ENCODE measurements at regions not wholly inside any gene's neighbourhood (a gene's known extent, or its start where the extent isn't known, plus 50 kb on each side); places are given as distances from the start of the nearest gene placed in this dataset.

DNA sequence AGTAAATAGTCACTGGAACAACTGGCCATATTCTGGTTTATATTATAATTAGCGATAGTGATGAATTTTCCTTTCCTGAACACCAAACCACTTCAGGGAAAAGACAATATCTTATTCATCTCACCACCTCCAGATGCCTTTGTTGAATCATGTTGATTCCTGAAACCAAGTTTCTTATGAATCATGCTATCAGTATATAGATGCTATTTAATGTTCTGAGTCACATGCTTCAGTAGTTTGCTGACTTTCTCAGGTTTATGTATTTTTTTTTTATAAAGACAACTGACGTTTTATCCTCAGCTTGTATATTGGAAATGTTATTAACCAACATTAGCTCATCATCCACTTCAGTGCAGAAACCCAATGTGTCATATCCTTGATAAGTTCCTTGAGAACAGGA lies 710.2 kb upstream of the POU3F2 start:
- H3K27ac ChIP-seq: no peak overlapping the region
- no peaks in the 10 kb centered on the region for H3K36me3 ChIP-seq
- no peak for ATAC-seq
- no peaks in the 10 kb centered on the region for H3K27me3 ChIP-seq
- TF ChIP-seq POLR2A (IDR thresholded peaks at IDR 0.05) (no peak), POLR2AphosphoS5 (IDR thresholded peaks at IDR 0.05) (no peak), EP300 (IDR thresholded peaks at IDR 0.05) (no peak)
- TF ChIP-seq, protein P1, sequence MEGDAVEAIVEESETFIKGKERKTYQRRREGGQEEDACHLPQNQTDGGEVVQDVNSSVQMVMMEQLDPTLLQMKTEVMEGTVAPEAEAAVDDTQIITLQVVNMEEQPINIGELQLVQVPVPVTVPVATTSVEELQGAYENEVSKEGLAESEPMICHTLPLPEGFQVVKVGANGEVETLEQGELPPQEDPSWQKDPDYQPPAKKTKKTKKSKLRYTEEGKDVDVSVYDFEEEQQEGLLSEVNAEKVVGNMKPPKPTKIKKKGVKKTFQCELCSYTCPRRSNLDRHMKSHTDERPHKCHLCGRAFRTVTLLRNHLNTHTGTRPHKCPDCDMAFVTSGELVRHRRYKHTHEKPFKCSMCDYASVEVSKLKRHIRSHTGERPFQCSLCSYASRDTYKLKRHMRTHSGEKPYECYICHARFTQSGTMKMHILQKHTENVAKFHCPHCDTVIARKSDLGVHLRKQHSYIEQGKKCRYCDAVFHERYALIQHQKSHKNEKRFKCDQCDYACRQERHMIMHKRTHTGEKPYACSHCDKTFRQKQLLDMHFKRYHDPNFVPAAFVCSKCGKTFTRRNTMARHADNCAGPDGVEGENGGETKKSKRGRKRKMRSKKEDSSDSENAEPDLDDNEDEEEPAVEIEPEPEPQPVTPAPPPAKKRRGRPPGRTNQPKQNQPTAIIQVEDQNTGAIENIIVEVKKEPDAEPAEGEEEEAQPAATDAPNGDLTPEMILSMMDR (IDR thresholded peaks at IDR 0.05): no peak
- no peaks in the 10 kb centered on the region for H3K4me1 ChIP-seq
- no peak overlapping the region for H3K4me3 ChIP-seq
- H3K9me3 ChIP-seq: no peaks in the 10 kb centered on the region
- WGBS, 2 donors (ENCODE audit: low coverage in 1 of 2): 75 to 93% methylated on average over 1 to 2 of the region's 2 CpGs

DNA sequence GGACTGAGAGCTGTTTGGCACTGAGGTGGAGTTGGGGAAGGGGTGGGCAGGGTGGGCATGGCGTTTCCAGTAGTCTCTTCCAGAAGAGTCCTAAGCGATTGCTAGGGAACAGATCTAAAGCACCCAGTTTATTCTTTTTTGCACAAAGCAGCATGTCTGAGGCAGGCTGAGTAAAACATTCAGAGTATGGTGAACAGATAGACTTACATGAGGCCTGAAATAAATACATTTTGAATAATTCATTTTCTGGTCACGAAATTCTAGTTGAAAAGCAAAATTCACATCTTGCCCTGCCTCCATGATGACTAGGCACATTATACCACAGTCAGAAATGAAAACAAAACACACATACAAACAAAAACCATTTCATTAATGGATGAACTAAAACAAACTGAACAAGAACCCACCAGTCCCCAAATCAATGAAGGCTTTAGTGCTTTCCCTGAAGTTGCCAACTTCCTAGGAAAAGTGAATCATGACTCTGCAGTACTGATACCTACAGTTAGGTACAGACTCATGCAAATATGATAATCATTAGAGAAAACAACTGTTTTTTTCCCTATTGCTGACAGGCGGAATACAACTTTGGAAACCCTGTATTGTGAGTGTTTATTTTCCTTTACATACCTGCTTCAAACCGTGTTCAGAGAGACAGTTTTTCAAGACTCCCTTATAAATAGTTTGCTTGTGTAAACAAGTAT lies 702.9 kb upstream of the POU3F2 start:
- Histone ChIP-seq H3K9me3 (no peaks in the 10 kb centered on the region), H3K4me1 (no peaks in the 10 kb centered on the region), H3K27ac (no peak overlapping the region), H3K4me3 (no peak overlapping the region), H3K27me3 (no peaks in the 10 kb centered on the region), H3K36me3 (no peaks in the 10 kb centered on the region)
- TF ChIP-seq EP300 (IDR thresholded peaks at IDR 0.05) (no peak), POLR2A (IDR thresholded peaks at IDR 0.05) (no peak), POLR2AphosphoS5 (IDR thresholded peaks at IDR 0.05) (no peak)
- WGBS, 2 donors (ENCODE audit: low coverage in 1 of 2): 53 to 73% methylated on average over 5 of the region's 5 CpGs
- no peak for ATAC-seq

DNA sequence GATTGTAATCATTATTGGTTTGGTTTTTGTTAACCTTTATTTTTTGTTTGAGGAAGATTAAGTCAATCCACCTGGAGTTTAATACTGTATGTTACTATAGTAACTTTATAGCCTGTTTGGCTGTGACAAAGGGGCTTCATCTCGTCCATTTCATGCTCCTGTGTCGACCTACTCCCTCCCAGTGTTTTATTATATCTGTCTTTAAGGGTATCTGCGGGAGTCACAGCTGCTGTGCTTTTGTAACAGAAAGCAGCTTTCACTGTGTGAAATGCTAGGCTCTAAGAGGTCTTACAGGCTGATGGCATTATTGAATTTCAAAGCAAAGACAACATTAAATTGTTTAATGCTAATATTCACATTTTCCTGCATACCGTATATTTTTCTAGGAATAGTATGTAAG lies 698.0 kb upstream of the POU3F2 start:
- TF ChIP-seq POLR2AphosphoS5 (IDR thresholded peaks at IDR 0.05) (no peak), POLR2A (IDR thresholded peaks at IDR 0.05) (no peak), EP300 (IDR thresholded peaks at IDR 0.05) (no peak)
- TF ChIP-seq, protein P1 (IDR thresholded peaks at IDR 0.05): no peak
- H3K27ac ChIP-seq: no peak overlapping the region
- H3K4me1 ChIP-seq: no peaks in the 10 kb centered on the region
- WGBS, 2 donors (ENCODE audit: low coverage in 1 of 2): 10 to 11% methylated on average over 3 to 4 of the region's 4 CpGs
- no peaks in the 10 kb centered on the region for H3K9me3 ChIP-seq
- H3K27me3 ChIP-seq: no peaks in the 10 kb centered on the region
- no peak overlapping the region for H3K4me3 ChIP-seq
- no peak for ATAC-seq
- no peaks in the 10 kb centered on the region for H3K36me3 ChIP-seq

DNA sequence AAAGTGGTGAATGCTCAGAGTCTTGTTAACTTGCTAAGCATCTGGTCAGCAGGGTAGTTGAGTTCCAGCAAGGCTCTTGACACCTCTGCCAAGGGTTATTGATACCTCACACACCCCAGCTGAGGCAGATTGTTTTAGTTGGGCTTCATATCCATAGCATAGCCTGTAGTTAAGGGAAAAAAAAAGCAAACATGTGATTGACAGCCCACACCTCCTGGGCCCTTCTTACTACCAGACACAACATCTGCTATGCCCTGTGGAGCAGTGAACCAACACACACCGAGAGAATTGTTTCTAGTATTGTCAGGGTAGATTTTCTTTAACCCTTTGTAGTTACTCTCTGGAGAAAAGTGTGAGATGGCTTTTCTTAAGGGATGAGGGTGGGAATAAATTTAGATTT lies 697.0 kb upstream of the POU3F2 start:
- H3K4me3 ChIP-seq: no peak overlapping the region
- H3K27ac ChIP-seq: no peak overlapping the region
- no peaks in the 10 kb centered on the region for H3K36me3 ChIP-seq
- 0 to 7% methylated on average over 1 of the region's 1 CpG for WGBS, 2 donors (ENCODE audit: low coverage in 1 of 2)
- TF ChIP-seq POLR2AphosphoS5 (IDR thresholded peaks at IDR 0.05): no peak
- TF ChIP-seq, protein P1 (IDR thresholded peaks at IDR 0.05): no peak
- no peak for TF ChIP-seq POLR2A (IDR thresholded peaks at IDR 0.05)
- no peak for ATAC-seq
- H3K9me3 ChIP-seq: no peaks in the 10 kb centered on the region
- H3K27me3 ChIP-seq: no peaks in the 10 kb centered on the region
- no peaks in the 10 kb centered on the region for H3K4me1 ChIP-seq

DNA sequence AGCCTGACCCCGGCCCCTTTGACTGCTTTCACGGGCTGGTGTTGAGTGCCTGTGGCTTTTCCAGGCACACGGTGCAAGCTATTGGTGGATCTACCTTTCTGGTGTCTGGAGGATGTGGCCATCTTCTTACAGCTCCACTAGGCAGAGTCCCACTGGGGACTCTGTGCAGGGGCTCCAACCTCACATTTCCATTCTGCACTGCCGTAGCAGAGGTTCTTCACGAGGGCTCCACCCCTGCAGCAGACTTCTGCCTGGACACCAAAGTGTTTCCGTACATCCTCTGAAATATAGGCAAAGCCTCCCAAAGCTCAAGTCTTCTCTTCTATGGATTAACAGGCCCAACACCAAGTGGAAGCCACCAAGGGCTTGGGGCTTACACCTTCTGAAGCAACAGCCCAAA lies 691.5 kb upstream of the POU3F2 start:
- Histone ChIP-seq H3K27me3 (peaks cover 7% of the 10 kb centered on the region), H3K36me3 (no peaks in the 10 kb centered on the region), H3K27ac (no peak overlapping the region), H3K9me3 (peaks cover 0 to 7% (median 0%) of the 10 kb centered on the region in 3 donors), H3K4me3 (no peak overlapping the region), H3K4me1 (no peaks in the 10 kb centered on the region)
- no peak for ATAC-seq
- WGBS, 2 donors (ENCODE audit: low coverage in 1 of 2): no CpG with 5 or more reads among the region's 6 CpGs
- no peak for TF ChIP-seq POLR2A (IDR thresholded peaks at IDR 0.05)
- TF ChIP-seq POLR2AphosphoS5 (IDR thresholded peaks at IDR 0.05): no peak
- no peak for TF ChIP-seq EP300 (IDR thresholded peaks at IDR 0.05)
- TF ChIP-seq, protein P1 (IDR thresholded peaks at IDR 0.05): no peak

Data from gastroesophageal sphincter (tissue), 4 donors.